RWPE1 (cell line): ENCODE measurements at regions not wholly inside any gene's neighbourhood (a gene's known extent, or its start where the extent isn't known, plus 50 kb on each side); places are given as distances from the start of the nearest gene placed in this dataset.

Source experiments
- CTCF ChIA-PET: fragments of 350-600 bp; sonication (Branson Sonifier 250); formaldehyde crosslinking; extraction: SDS; loops from one replicate; lab custom pipeline; 2021; lab: Yijun Ruan, JAX
- POLR2A ChIA-PET: fragments of 400-600 bp; formaldehyde crosslinking; extraction: SDS; loops from one replicate; lab custom pipeline; 2020; ENCODE audit warnings: antibody characterized with exemption; ENCODE audit not compliant: low non-redundant PET; lab: Yijun Ruan, JAX
- DNase-seq: peaks from one replicate; pipeline ENCODE4 v3.0.0; 2012; ENCODE audit warnings: low spot score
- H3K27ac ChIP-seq: fragments of 450-650 bp; 2 replicates; pipeline ENCODE4 v1.5.1; 2017
- TF ChIP-seq, protein P1 (sequence below): fragments of 450-650 bp; conservative IDR thresholded peaks from 2 replicates; pipeline ENCODE4 v1.5.1; 2017; ENCODE audit warnings: low read depth, mild to moderate bottlenecking

DNA sequence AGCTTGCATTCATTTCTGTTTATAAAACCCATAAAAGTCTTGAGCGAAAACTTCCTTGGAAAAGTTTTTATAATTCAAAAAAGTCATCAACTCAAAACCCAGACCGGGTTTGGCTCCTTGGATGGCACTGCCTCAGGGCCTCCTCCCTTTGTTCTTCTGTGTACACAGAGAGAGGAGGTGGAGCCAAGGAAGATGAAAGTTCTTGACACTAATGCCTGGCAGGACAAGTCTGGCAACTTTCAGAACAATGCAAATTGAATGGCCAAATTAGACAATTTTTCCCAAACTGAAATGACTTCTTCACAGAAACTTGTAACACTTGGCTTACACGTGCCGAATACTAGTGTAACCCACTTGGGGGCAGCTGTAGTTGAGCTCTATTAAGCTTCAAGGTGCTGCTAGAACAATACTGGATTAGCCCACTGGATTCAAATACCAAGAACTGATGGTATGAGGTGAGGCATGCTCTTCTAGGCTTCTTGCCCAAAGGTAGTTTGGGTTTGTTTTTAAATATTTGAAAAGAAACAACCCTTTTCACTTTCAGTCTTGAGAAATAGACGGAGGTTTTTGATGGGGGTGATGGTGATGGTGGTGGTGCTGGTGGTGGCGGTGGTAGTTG is 86.6 kb upstream of the FRMD6 start:
- H3K27ac ChIP-seq, result no peak overlapping the region
- TF ChIP-seq, protein P1, sequence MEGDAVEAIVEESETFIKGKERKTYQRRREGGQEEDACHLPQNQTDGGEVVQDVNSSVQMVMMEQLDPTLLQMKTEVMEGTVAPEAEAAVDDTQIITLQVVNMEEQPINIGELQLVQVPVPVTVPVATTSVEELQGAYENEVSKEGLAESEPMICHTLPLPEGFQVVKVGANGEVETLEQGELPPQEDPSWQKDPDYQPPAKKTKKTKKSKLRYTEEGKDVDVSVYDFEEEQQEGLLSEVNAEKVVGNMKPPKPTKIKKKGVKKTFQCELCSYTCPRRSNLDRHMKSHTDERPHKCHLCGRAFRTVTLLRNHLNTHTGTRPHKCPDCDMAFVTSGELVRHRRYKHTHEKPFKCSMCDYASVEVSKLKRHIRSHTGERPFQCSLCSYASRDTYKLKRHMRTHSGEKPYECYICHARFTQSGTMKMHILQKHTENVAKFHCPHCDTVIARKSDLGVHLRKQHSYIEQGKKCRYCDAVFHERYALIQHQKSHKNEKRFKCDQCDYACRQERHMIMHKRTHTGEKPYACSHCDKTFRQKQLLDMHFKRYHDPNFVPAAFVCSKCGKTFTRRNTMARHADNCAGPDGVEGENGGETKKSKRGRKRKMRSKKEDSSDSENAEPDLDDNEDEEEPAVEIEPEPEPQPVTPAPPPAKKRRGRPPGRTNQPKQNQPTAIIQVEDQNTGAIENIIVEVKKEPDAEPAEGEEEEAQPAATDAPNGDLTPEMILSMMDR, result no peak
- peak; percentile 75 for DNase-seq
- CTCF ChIA-PET, result no interaction called here
- POLR2A ChIA-PET, result no interaction called here

DNA sequence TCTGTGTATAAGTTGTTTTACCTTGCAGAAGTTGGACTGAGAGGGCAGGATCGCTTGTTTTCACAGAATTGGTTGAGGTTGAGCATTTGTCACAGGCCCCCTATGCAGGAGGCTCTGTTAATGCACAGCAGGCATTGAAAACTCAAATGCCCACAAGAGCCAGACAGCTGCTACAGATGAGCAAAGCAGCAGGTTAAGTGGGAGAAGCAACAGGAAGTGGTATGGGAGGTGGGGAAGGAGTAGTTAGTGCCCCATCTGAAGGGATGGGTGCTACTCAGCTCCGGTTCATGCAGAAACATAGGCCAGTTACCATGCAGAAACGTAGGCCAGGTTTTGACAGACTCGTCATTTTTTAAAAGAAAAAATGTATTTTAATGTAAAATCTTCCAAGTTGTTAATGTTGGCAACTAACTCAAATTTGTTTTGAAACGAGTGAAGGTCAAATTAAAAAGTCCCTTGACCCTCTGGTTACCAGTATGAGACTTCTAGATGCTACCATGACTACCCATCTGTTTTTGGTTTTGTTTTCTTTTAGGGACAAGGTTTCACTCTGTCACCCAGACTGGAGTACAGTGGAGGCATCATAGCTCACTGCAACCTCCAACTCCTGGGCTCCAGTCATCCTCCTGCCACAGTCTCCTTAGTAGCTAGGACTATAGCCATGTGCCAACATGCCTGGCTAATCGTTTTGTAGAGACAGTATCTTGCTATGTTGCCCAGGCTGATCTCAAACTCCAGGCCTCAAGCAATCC is 84.7 kb upstream of the FRMD6 start:
- ChIA-PET CTCF (interaction anchor here (1.0 to 1.1 kb wide), 2 partner anchors 26 to 85 kb away, joined by 3 read pairs; no protein-coding TSS in a partner anchor), POLR2A (no interaction called here)
- DNase-seq, result no peak
- TF ChIP-seq, protein P1, result no peak
- no peak overlapping the region for H3K27ac ChIP-seq

DNA sequence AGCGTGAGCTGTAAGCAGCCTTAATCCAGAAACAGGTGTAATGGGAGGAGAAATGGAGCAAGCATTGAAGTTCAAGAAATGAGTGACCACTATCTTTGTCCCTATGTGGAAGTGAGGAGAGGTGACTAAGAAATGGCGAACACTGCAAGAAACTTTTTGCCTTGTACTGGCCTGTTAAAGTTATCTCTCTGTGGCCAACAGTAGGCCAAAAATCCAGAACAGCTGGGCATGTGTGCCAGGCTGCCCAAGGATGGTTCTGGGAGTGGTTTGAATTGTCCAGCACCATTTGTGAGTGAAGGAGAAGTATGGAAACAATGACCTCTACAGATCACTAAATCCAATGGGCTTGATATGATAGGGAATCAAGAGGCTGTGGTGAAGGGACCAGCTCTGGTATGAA is 83.3 kb upstream of the FRMD6 start:
- ChIA-PET POLR2A (no interaction called here), CTCF (interaction anchor here (0.6 to 1.1 kb wide), 2 partner anchors 84 to 93 kb away, joined by 3 to 5 read pairs; no protein-coding TSS in a partner anchor)
- TF ChIP-seq, protein P1, result no peak
- H3K27ac ChIP-seq, result no peak overlapping the region
- no peak for DNase-seq

DNA sequence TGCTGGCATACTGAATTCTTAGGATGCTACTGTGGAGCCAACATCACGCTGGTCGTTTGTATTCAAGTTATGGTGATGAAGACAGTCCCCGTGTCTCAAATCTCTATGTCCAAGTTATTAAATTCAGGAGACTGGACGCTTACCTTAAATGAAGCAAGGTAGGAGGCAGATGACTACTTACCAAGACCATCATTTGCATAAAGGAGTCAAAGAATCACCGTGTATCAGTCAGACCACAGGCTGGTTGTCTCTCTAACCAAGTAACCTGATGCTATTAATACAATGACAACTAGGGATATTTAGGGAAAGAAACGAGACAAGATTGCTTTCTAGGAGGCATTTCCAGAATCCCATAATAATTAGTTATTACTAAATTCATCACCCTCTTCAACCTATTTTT is 78.1 kb upstream of the FRMD6 start:
- no peak overlapping the region for H3K27ac ChIP-seq
- DNase-seq, result no peak
- POLR2A ChIA-PET, result no interaction called here
- CTCF ChIA-PET, result no interaction called here
- TF ChIP-seq, protein P1, result no peak

DNA sequence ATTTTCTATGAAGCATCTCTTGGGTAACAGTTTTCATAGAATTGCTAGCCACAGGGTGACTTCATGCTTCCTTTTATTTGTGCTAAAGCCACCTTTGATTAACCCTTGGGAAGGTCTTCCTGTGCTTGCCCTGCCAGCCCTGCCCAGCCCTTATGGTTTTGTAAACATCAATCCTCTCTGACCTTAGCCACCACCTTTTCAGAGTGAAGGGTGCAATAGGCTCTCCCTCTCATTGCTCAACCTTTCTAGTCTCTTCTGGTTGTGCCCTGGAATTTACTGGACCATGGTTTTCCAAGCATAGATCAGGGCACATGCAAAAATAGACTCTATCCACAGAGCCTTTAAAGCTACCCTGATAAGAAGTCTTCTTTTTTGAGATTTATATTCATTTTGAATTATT is 77.7 kb upstream of the FRMD6 start:
- TF ChIP-seq, protein P1, result no peak
- ChIA-PET CTCF (no interaction called here), POLR2A (no interaction called here)
- no peak for DNase-seq
- no peak overlapping the region for H3K27ac ChIP-seq

DNA sequence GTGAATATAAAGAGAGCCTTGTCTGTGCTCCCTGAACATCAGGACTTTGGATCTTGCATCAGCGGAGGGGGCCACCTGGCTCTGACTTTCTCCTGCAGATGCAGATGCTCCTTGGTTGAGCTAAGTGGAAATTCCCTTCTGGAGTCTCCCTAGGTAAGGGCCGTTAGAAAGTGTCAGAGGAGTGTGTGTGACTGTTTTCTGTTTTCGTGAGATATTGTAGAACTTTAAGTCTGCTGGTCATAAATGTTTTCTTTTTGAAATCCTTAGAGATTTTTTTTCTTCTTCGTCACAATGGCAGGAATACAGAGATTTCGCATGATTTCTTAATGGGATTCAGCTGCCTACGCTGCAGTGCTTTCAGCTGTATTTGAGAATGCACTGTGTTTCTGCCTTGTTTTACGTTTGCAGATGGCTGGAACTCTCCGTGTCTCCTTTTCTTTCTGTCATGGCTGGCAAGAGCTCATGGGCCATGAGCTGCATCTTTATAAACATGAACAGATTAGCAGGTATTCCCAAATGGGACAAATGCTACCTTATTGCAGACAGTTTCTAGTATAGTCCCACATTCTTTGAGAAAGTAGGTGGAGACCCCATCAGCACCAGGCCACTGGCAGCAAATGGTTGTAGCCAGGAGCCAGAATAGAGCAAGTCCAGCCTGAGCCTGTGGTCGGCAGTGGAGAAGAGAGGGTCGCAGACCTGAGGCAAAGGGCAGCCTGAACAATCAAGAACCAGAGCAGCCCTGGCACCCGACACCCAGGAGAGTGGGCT is 76.2 kb upstream of the FRMD6 start:
- POLR2A ChIA-PET, result no interaction called here
- DNase-seq, result no peak
- TF ChIP-seq, protein P1, result no peak

More for the DNA sequence above, 76.2 kb upstream of the FRMD6 start:
- CTCF ChIA-PET, result no interaction called here
- H3K27ac ChIP-seq, result no peak overlapping the region
